GM15510 (cell line): ENCODE measurements at regions not wholly inside any gene's neighbourhood (a gene's known extent, or its start where the extent isn't known, plus 50 kb on each side); places are given as distances from the start of the nearest gene placed in this dataset.

Source experiments
- POLR2A ChIP-seq: IDR thresholded peaks from 3 replicates; pipeline ENCODE4 v1.6.1; 2011; ENCODE audit warnings: borderline replicate concordance; ENCODE audit not compliant: insufficient read length; ENCODE audit errors: extremely low read depth

GRCh38 chr9:90556897-90557675 lies 85.5 kb downstream of the DIRAS2 start:
- no peak for TF ChIP-seq POLR2A

- no peak for TF ChIP-seq POLR2A
Measured at GRCh38 chr9:90559075-90560073, 83.2 kb downstream of the DIRAS2 start.
